Osteoblast (primary cell): ENCODE measurements at regions not wholly inside any gene's neighbourhood (a gene's known extent, or its start where the extent isn't known, plus 50 kb on each side); places are given as distances from the start of the nearest gene placed in this dataset.

Source experiments
- DNase-seq: peaks from one replicate; pipeline ENCODE4 v3.0.0; 2011; ENCODE audit warnings: low spot score, mixed read lengths; ENCODE audit not compliant: insufficient read length; ENCODE audit errors: missing footprints
- H2AFZ ChIP-seq: 2 replicates; pipeline ENCODE4 v1.6.0; 2011; ENCODE audit warnings: mild to moderate bottlenecking, low read length
- H3K27ac ChIP-seq: 2 replicates; pipeline ENCODE4 v1.5.1; 2011; ENCODE audit warnings: mild to moderate bottlenecking, low read depth, low read length, moderate library complexity
- H3K27me3 ChIP-seq: 2 replicates; pipeline ENCODE4 v1.6.0; 2012; ENCODE audit warnings: mild to moderate bottlenecking, control low read depth, inconsistent platforms, low read length, moderate library complexity; ENCODE audit not compliant: insufficient read depth
- H3K36me3 ChIP-seq: 2 replicates; pipeline ENCODE4 v1.5.1; 2011; ENCODE audit warnings: mild to moderate bottlenecking, low read length, control low read depth, moderate library complexity; ENCODE audit not compliant: insufficient read depth
- H3K4me1 ChIP-seq: 2 replicates; pipeline ENCODE4 v1.5.1; 2011; ENCODE audit warnings: mild to moderate bottlenecking, low read length, control low read depth, moderate library complexity; ENCODE audit not compliant: insufficient read depth
- H3K4me2 ChIP-seq: 2 replicates; pipeline ENCODE4 v1.6.0; 2011; ENCODE audit warnings: mild to moderate bottlenecking, low read length; ENCODE audit not compliant: insufficient read depth
- H3K4me3 ChIP-seq: fragments of 200-600 bp; sonication (generic); 3 replicates; pipeline ENCODE4 v1.5.1; 2012; ENCODE audit warnings: mild to moderate bottlenecking, low read length, inconsistent platforms; ENCODE audit not compliant: insufficient read depth
- H3K79me2 ChIP-seq: 2 replicates; pipeline ENCODE4 v1.6.0; 2012; ENCODE audit warnings: mild to moderate bottlenecking, low read length, control low read depth, inconsistent platforms; ENCODE audit not compliant: insufficient read depth
- H3K9me3 ChIP-seq: 2 replicates; pipeline ENCODE4 v1.5.1; 2011; ENCODE audit warnings: low read depth, low read length, control low read depth
- H4K20me1 ChIP-seq: 2 replicates; pipeline ENCODE4 v1.6.0; 2012; ENCODE audit warnings: mild to moderate bottlenecking, low read length, control low read depth; ENCODE audit not compliant: insufficient read depth
- CTCF ChIP-seq: IDR thresholded peaks from 2 replicates; pipeline ENCODE4 v1.5.1; 2011; ENCODE audit warnings: mild to moderate bottlenecking, low read depth, low read length, moderate library complexity; ENCODE audit errors: extremely low read depth

DNA sequence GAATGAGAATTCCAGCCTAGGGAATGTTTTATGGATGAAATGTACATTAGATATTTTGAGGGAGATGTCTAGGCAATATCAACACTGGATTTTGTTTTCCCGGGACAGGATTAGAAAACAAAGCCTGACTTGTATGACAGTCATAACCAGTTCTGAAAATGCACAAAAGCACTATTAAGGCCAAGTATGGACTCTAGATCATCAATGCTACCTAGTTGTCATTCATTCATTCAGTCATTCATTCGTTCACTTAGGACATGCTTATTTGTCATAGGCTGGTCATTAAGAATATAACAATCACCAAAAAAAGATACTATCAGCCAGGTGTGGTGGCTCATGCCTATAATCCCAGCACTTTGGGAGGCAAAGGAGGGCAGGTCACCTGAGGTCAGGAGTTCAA lies 511.2 kb downstream of the CMPK2 start:
- no peak for TF ChIP-seq CTCF
- Histone ChIP-seq H2AFZ (no peak overlapping the region), H3K27me3 (no peaks in the 10 kb centered on the region), H3K4me3 (no peak overlapping the region), H3K4me1 (no peaks in the 10 kb centered on the region), H3K9me3 (no peaks in the 10 kb centered on the region), H3K4me2 (no peak overlapping the region), H3K27ac (no peak overlapping the region), H4K20me1 (no peaks in the 10 kb centered on the region), H3K79me2 (no peaks in the 10 kb centered on the region), H3K36me3 (no peaks in the 10 kb centered on the region)
- no peak for DNase-seq

- Histone ChIP-seq H4K20me1 (no peaks in the 10 kb centered on the region), H3K4me2 (no peak overlapping the region), H3K79me2 (no peaks in the 10 kb centered on the region), H2AFZ (no peak overlapping the region), H3K36me3 (no peaks in the 10 kb centered on the region), H3K27me3 (no peaks in the 10 kb centered on the region), H3K4me1 (no peaks in the 10 kb centered on the region), H3K27ac (no peak overlapping the region), H3K9me3 (no peaks in the 10 kb centered on the region), H3K4me3 (no peak overlapping the region)
- TF ChIP-seq CTCF = no peak
- DNase-seq = no peak
These were observed 509.6 kb downstream of the CMPK2 start for GRCh38 chr2:6355886-6356761.

DNA sequence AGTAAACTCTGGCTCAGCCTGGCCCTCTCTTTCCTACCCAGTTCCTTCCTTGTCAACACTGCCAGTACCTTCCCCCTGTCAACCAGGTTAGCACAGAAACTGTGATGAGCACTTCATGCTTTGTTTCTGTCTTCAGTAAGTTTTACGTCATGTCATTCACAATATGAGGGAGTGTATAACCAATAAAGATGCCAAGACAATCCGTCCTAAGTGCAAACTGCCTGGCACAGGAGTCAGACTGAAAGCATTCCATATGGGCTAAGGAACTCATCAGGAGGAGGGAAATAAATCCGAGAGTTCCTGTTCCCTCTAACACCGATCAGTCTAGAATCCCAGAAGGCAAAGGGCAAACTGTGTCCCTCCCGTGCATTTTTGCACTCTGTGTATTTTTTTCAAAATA lies 507.2 kb downstream of the CMPK2 start:
- no peak overlapping the region for H3K4me2 ChIP-seq
- no peak overlapping the region for H3K27ac ChIP-seq
- H3K9me3 ChIP-seq = no peaks in the 10 kb centered on the region
- H3K27me3 ChIP-seq = no peaks in the 10 kb centered on the region
- no peak for TF ChIP-seq CTCF
- H2AFZ ChIP-seq = no peak overlapping the region
- H3K36me3 ChIP-seq = no peaks in the 10 kb centered on the region
- no peak overlapping the region for H3K4me3 ChIP-seq
- H3K4me1 ChIP-seq = no peaks in the 10 kb centered on the region
- H3K79me2 ChIP-seq = no peaks in the 10 kb centered on the region
- H4K20me1 ChIP-seq = no peaks in the 10 kb centered on the region
- DNase-seq = no peak

GRCh38 chr2:6358985-6359384 lies 506.7 kb downstream of the CMPK2 start:
- H3K79me2 ChIP-seq = no peaks in the 10 kb centered on the region

More at GRCh38 chr2:6358985-6359384, 506.7 kb downstream of the CMPK2 start:
- no peak overlapping the region for H3K4me2 ChIP-seq
- H4K20me1 ChIP-seq = no peaks in the 10 kb centered on the region
- H3K27me3 ChIP-seq = no peaks in the 10 kb centered on the region
- no peak overlapping the region for H2AFZ ChIP-seq
- no peaks in the 10 kb centered on the region for H3K4me1 ChIP-seq
- no peaks in the 10 kb centered on the region for H3K36me3 ChIP-seq
- H3K27ac ChIP-seq = no peak overlapping the region
- TF ChIP-seq CTCF = no peak
- no peak overlapping the region for H3K4me3 ChIP-seq
- DNase-seq = peak; percentile 32
- H3K9me3 ChIP-seq = peaks cover 2% of the 10 kb centered on the region
